IPS DF 6.9 (cell line): ENCODE measurements at regions not wholly inside any gene's neighbourhood (a gene's known extent, or its start where the extent isn't known, plus 50 kb on each side); places are given as distances from the start of the nearest gene placed in this dataset.
"Not testable (repeated sequence)": the region's sequence is repeated elsewhere in the genome, so short reads cannot be mapped to it uniquely, and the experiment has no call there.

ENCODE experiments used
- DNase-seq: peaks from one replicate; pipeline ENCODE4 v3.0.0-alpha.2; 2013; ENCODE audit warnings: low read depth, low spot score
- H3K27ac ChIP-seq: one replicate; pipeline ENCODE4 v1.5.1; 2013; ENCODE audit warnings: low read length, control low read depth
- H3K27me3 ChIP-seq: 2 replicates; pipeline ENCODE4 v1.6.1; 2013; ENCODE audit warnings: mild to moderate bottlenecking, low read length; ENCODE audit not compliant: control insufficient read depth, insufficient read depth
- H3K36me3 ChIP-seq: 2 replicates; pipeline ENCODE4 v1.6.1; 2013; ENCODE audit warnings: low read length; ENCODE audit not compliant: control insufficient read depth, insufficient read depth
- H3K4me1 ChIP-seq: 2 replicates; pipeline ENCODE4 v1.6.1; 2013; ENCODE audit warnings: low read length; ENCODE audit not compliant: control insufficient read depth, insufficient read depth
- H3K4me3 ChIP-seq: 2 replicates; pipeline ENCODE4 v1.5.1; 2013; ENCODE audit warnings: mild to moderate bottlenecking, low read length
- H3K9me3 ChIP-seq: 2 replicates; pipeline ENCODE4 v1.6.1; 2013; ENCODE audit warnings: low read length, inconsistent platforms; ENCODE audit not compliant: control insufficient read depth, insufficient read depth
- WGBS: extraction: QIAGEN DNeasy Blood & Tissue Kit; methylation state at CpG from one replicate; pipeline ENCODE4 v1.1.7; 2013; ENCODE audit warnings: mixed read lengths, missing lambda C conversion rate; ENCODE audit not compliant: insufficient read length, insufficient coverage; 5-methylcytosine and 5-hydroxymethylcytosine counted together

GRCh38 chr13:69221633-69222498, 885.8 kb upstream of the ATXN8OS start:
- not testable (repeated sequence) for H3K27me3 ChIP-seq, H3K4me1 ChIP-seq, H3K27ac ChIP-seq, H3K9me3 ChIP-seq, DNase-seq, H3K36me3 ChIP-seq, H3K4me3 ChIP-seq
- no CpG with 5 or more reads among the region's 22 CpGs for WGBS

GRCh38 chr13:69213396-69213795, 894.2 kb upstream of the ATXN8OS start:
- WGBS, result no CpG with 5 or more reads among the region's 4 CpGs
- Histone ChIP-seq H3K4me3 (no peak overlapping the region), H3K27me3 (no peaks in the 10 kb centered on the region), H3K36me3 (no peaks in the 10 kb centered on the region), H3K4me1 (no peaks in the 10 kb centered on the region), H3K9me3 (no peaks in the 10 kb centered on the region), H3K27ac (no peak overlapping the region)
- DNase-seq, result no peak

GRCh38 chr13:69204620-69205019, 903.0 kb upstream of the ATXN8OS start:
- H3K36me3 ChIP-seq, result no peaks in the 10 kb centered on the region
- WGBS, result no CpG with 5 or more reads among the region's 2 CpGs

GRCh38 chr13:69202996-69203395, 904.6 kb upstream of the ATXN8OS start:
- Histone ChIP-seq H3K36me3 (no peaks in the 10 kb centered on the region), H3K27me3 (no peaks in the 10 kb centered on the region), H3K4me3 (no peak overlapping the region), H3K4me1 (no peaks in the 10 kb centered on the region; the same call in 1 of the 2 replicates), H3K9me3 (no peaks in the 10 kb centered on the region), H3K27ac (no peak overlapping the region)
- no peak for DNase-seq
- no CpG with 5 or more reads among the region's 1 CpG for WGBS

More at GRCh38 chr13:69204620-69205019, 903.0 kb upstream of the ATXN8OS start:
- DNase-seq, result no peak
- Histone ChIP-seq H3K4me1 (no peaks in the 10 kb centered on the region; the same call in 1 of the 2 replicates), H3K9me3 (no peaks in the 10 kb centered on the region), H3K27me3 (no peaks in the 10 kb centered on the region), H3K27ac (no peak overlapping the region), H3K4me3 (no peak overlapping the region)

- Histone ChIP-seq H3K4me1 (no peaks in the 10 kb centered on the region; the same call in 1 of the 2 replicates), H3K9me3 (no peaks in the 10 kb centered on the region), H3K27me3 (no peaks in the 10 kb centered on the region), H3K27ac (no peak overlapping the region), H3K36me3 (no peaks in the 10 kb centered on the region), H3K4me3 (no peak overlapping the region)
- WGBS, result no CpG with 5 or more reads among the region's 5 CpGs
- DNase-seq, result no peak
These were observed 908.0 kb upstream of the ATXN8OS start for GRCh38 chr13:69199664-69200063.

- Histone ChIP-seq H3K4me1 (no peaks in the 10 kb centered on the region; the same call in 1 of the 2 replicates), H3K4me3 (no peak overlapping the region), H3K9me3 (no peaks in the 10 kb centered on the region), H3K27me3 (no peaks in the 10 kb centered on the region), H3K27ac (no peak overlapping the region), H3K36me3 (no peaks in the 10 kb centered on the region)
- no CpG with 5 or more reads among the region's 2 CpGs for WGBS
- DNase-seq, result no peak
These were observed 908.9 kb upstream of the ATXN8OS start for GRCh38 chr13:69198706-69199105.

- H3K4me3 ChIP-seq, result no peak overlapping the region
- no peak overlapping the region for H3K27ac ChIP-seq
- no peaks in the 10 kb centered on the region for H3K9me3 ChIP-seq
- no peak for DNase-seq
- no peaks in the 10 kb centered on the region for H3K36me3 ChIP-seq
- no CpG with 5 or more reads among the region's 1 CpG for WGBS
- no peaks in the 10 kb centered on the region for H3K4me1 ChIP-seq
- H3K27me3 ChIP-seq, result no peaks in the 10 kb centered on the region
These were observed 913.5 kb upstream of the ATXN8OS start for GRCh38 chr13:69194130-69194529.

GRCh38 chr13:69180034-69180433, 927.6 kb upstream of the ATXN8OS start:
- Histone ChIP-seq H3K36me3 (no peaks in the 10 kb centered on the region), H3K4me3 (no peak overlapping the region), H3K27ac (no peak overlapping the region), H3K4me1 (no peaks in the 10 kb centered on the region), H3K9me3 (no peaks in the 10 kb centered on the region), H3K27me3 (no peaks in the 10 kb centered on the region)
- no CpG with 5 or more reads among the region's 5 CpGs for WGBS
- DNase-seq, result no peak

GRCh38 chr13:69178000-69178399, 929.6 kb upstream of the ATXN8OS start:
- DNase-seq, result no peak
- Histone ChIP-seq H3K4me3 (no peak overlapping the region), H3K27ac (no peak overlapping the region), H3K9me3 (no peaks in the 10 kb centered on the region), H3K27me3 (no peaks in the 10 kb centered on the region), H3K4me1 (no peaks in the 10 kb centered on the region), H3K36me3 (no peaks in the 10 kb centered on the region)
- WGBS, result no CpG with 5 or more reads among the region's 1 CpG

- Histone ChIP-seq H3K36me3 (no peaks in the 10 kb centered on the region), H3K4me1 (no peaks in the 10 kb centered on the region)
- 100% methylated on average over 2 of the region's 9 CpGs for WGBS
These were observed 939.2 kb upstream of the ATXN8OS start for GRCh38 chr13:69168436-69168835.

GRCh38 chr13:69155136-69155535, 952.5 kb upstream of the ATXN8OS start:
- no peaks in the 10 kb centered on the region for H3K9me3 ChIP-seq
- no CpG with 5 or more reads among the region's 2 CpGs for WGBS
- no peak overlapping the region for H3K27ac ChIP-seq
- no peaks in the 10 kb centered on the region for H3K4me1 ChIP-seq
- H3K27me3 ChIP-seq, result no peaks in the 10 kb centered on the region
- H3K4me3 ChIP-seq, result no peak overlapping the region
- no peaks in the 10 kb centered on the region for H3K36me3 ChIP-seq
- DNase-seq, result no peak

More at GRCh38 chr13:69168436-69168835, 939.2 kb upstream of the ATXN8OS start:
- Histone ChIP-seq H3K27ac (no peak overlapping the region), H3K9me3 (no peaks in the 10 kb centered on the region), H3K4me3 (no peak overlapping the region), H3K27me3 (no peaks in the 10 kb centered on the region)
- DNase-seq, result no peak
